ENCODE measurements at regions not wholly inside any gene's neighbourhood (a gene's known extent, or its start where the extent isn't known, plus 50 kb on each side); places are given as distances from the start of the nearest gene placed in this dataset.
A peak's percentile ranks its signal among the peaks of the same experiment; 100 is the strongest.

- Mint-ChIP-seq H3K4me1 (ENCODE audit: low read depth, unreplicated experiment) (no peaks in the 10 kb centered on the region), H3K27me3 (ENCODE audit: low read depth, unreplicated experiment) (no peaks in the 10 kb centered on the region), H3K36me3 (ENCODE audit: low read depth, unreplicated experiment) (no peaks in the 10 kb centered on the region), H3K4me3 (ENCODE audit: unreplicated experiment) (no peak overlapping the region), H3K27ac (ENCODE audit: unreplicated experiment) (no peak overlapping the region), H3K9me3 (ENCODE audit: unreplicated experiment) (no peaks in the 10 kb centered on the region)
- H3K27ac ChIP-seq (ENCODE audit: low read depth, low read length), result no peak overlapping the region
- H2AFZ ChIP-seq (ENCODE audit: low read depth, low read length), result no peak overlapping the region
- H3K9me3 ChIP-seq (ENCODE audit: insufficient read depth, low read depth, low read length), result no peaks in the 10 kb centered on the region
- no peaks in the 10 kb centered on the region for H4K20me1 ChIP-seq (ENCODE audit: insufficient read depth, low read length)
- no peak for TF ChIP-seq EZH2 (IDR thresholded peaks at IDR 0.05; ENCODE audit: insufficient read depth, low read length)
- TF ChIP-seq CTCF (IDR thresholded peaks at IDR 0.05; ENCODE audit: insufficient read depth, low read depth, low read length), result no peak
- no peaks in the 10 kb centered on the region for H3K4me1 ChIP-seq (ENCODE audit: insufficient read depth, low read length)
- no peak overlapping the region for H3K4me2 ChIP-seq (ENCODE audit: low read length)
- no peak for FAIRE-seq
- no peak for DNase-seq (ENCODE audit: low read depth)
- no peaks in the 10 kb centered on the region for H3K79me2 ChIP-seq (ENCODE audit: insufficient read depth, low read length)
- no peak overlapping the region for H3K9ac ChIP-seq (ENCODE audit: low read length)
- H3K27me3 ChIP-seq (ENCODE audit: insufficient read depth, low read length), result no peaks in the 10 kb centered on the region
- H3K4me3 ChIP-seq (ENCODE audit: insufficient read depth, low read depth, low read length), result no peak overlapping the region
- H3K36me3 ChIP-seq (ENCODE audit: insufficient read depth, low read length), result no peaks in the 10 kb centered on the region
Observed at GRCh38 chrX:125532411-125533089, 212.9 kb downstream of the TEX13C start.

GRCh38 chrX:125533352-125533751, 213.7 kb downstream of the TEX13C start:
- Histone ChIP-seq H3K27me3 (ENCODE audit: insufficient read depth, low read length) (no peaks in the 10 kb centered on the region), H3K36me3 (ENCODE audit: insufficient read depth, low read length) (no peaks in the 10 kb centered on the region), H3K79me2 (ENCODE audit: insufficient read depth, low read length) (no peaks in the 10 kb centered on the region), H2AFZ (ENCODE audit: low read depth, low read length) (no peak overlapping the region), H3K4me3 (ENCODE audit: insufficient read depth, low read depth, low read length) (no peak overlapping the region), H3K4me2 (ENCODE audit: low read length) (no peak overlapping the region), H3K4me1 (ENCODE audit: insufficient read depth, low read length) (no peaks in the 10 kb centered on the region), H3K9me3 (ENCODE audit: insufficient read depth, low read depth, low read length) (no peaks in the 10 kb centered on the region), H3K27ac (ENCODE audit: low read depth, low read length) (no peak overlapping the region), H3K9ac (ENCODE audit: low read length) (no peak overlapping the region), H4K20me1 (ENCODE audit: insufficient read depth, low read length) (no peaks in the 10 kb centered on the region)
- Mint-ChIP-seq H3K4me1 (ENCODE audit: low read depth, unreplicated experiment) (no peaks in the 10 kb centered on the region), H3K36me3 (ENCODE audit: low read depth, unreplicated experiment) (no peaks in the 10 kb centered on the region), H3K27me3 (ENCODE audit: low read depth, unreplicated experiment) (no peaks in the 10 kb centered on the region), H3K4me3 (ENCODE audit: unreplicated experiment) (no peak overlapping the region), H3K27ac (ENCODE audit: unreplicated experiment) (no peak overlapping the region), H3K9me3 (ENCODE audit: unreplicated experiment) (no peaks in the 10 kb centered on the region)
- no peak for FAIRE-seq
- TF ChIP-seq EZH2 (IDR thresholded peaks at IDR 0.05; ENCODE audit: insufficient read depth, low read length) (no peak), CTCF (IDR thresholded peaks at IDR 0.05; ENCODE audit: insufficient read depth, low read depth, low read length) (no peak)
- DNase-seq (ENCODE audit: low read depth), result no peak

GRCh38 chrX:125544031-125544660, 224.5 kb downstream of the TEX13C start:
- no peak overlapping the region for H3K4me3 Mint-ChIP-seq (ENCODE audit: unreplicated experiment)
- FAIRE-seq (peak; percentile 49), DNase-seq (ENCODE audit: low read depth) (no peak)
- Histone ChIP-seq H3K79me2 (ENCODE audit: insufficient read depth, low read length) (no peaks in the 10 kb centered on the region), H3K4me3 (ENCODE audit: insufficient read depth, low read depth, low read length) (no peak overlapping the region), H3K36me3 (ENCODE audit: insufficient read depth, low read length) (no peaks in the 10 kb centered on the region), H2AFZ (ENCODE audit: low read depth, low read length) (no peak overlapping the region), H4K20me1 (ENCODE audit: insufficient read depth, low read length) (no peaks in the 10 kb centered on the region), H3K4me1 (ENCODE audit: insufficient read depth, low read length) (no peaks in the 10 kb centered on the region), H3K27me3 (ENCODE audit: insufficient read depth, low read length) (no peaks in the 10 kb centered on the region), H3K27ac (ENCODE audit: low read depth, low read length) (no peak overlapping the region), H3K9me3 (ENCODE audit: insufficient read depth, low read depth, low read length) (no peaks in the 10 kb centered on the region), H3K4me2 (ENCODE audit: low read length) (no peak overlapping the region), H3K9ac (ENCODE audit: low read length) (no peak overlapping the region)
- no peaks in the 10 kb centered on the region for H3K27me3 Mint-ChIP-seq (ENCODE audit: low read depth, unreplicated experiment)
- no peaks in the 10 kb centered on the region for H3K4me1 Mint-ChIP-seq (ENCODE audit: low read depth, unreplicated experiment)
- H3K27ac Mint-ChIP-seq (ENCODE audit: unreplicated experiment), result no peak overlapping the region
- no peaks in the 10 kb centered on the region for H3K36me3 Mint-ChIP-seq (ENCODE audit: low read depth, unreplicated experiment)
- TF ChIP-seq CTCF (IDR thresholded peaks at IDR 0.05; ENCODE audit: insufficient read depth, low read depth, low read length), result no peak
- no peak for TF ChIP-seq EZH2 (IDR thresholded peaks at IDR 0.05; ENCODE audit: insufficient read depth, low read length)
- no peaks in the 10 kb centered on the region for H3K9me3 Mint-ChIP-seq (ENCODE audit: unreplicated experiment)

Data from astrocyte (in vitro differentiated cells and primary cell).